ENCODE measurements at regions not wholly inside any gene's neighbourhood (a gene's known extent, or its start where the extent isn't known, plus 50 kb on each side); places are given as distances from the start of the nearest gene placed in this dataset.
"Not testable (repeated sequence)": the region's sequence is repeated elsewhere in the genome, so short reads cannot be mapped to it uniquely, and the experiment has no call there.

DNA sequence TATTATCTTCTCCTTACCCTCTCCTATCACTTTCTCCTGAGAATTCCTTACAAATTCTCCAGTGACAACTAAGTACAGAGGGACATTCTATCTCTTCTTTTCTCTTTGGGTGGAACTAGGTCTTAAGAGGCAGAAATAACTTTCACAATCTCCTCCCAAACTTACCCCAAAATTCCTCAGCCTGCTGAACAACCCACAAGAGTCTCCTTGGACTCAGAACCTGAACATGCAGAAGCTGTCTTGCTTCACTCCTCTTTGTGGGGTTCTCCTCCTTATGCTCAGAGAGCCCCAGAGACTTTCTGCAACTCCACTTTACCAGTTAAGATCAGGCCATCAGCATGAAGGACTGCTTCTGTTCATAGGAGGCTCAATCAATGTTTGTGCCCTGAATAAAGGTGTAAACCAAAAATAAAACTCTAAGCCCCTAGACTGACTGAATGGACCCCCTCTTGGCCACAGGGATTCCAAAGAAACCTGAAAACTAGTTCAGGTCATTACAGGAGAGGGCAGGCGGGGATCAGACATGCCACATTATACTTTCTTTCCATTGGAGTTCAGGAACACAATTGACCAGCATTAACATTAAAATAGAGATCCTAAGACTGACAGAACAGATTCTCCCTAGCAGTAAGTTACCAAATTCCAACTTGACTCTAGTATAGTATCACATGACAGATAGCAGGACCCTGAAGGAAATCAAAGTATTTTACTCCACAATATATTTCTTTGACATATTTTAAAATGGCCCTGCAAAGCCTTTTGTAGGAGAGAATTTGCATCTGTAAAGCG lies 179.7 kb upstream of the FBXL17 start:
- no peak for TF ChIP-seq ZFX (IDR thresholded peaks at IDR 0.05; ENCODE audit: borderline replicate concordance)
- TF ChIP-seq, protein P1, sequence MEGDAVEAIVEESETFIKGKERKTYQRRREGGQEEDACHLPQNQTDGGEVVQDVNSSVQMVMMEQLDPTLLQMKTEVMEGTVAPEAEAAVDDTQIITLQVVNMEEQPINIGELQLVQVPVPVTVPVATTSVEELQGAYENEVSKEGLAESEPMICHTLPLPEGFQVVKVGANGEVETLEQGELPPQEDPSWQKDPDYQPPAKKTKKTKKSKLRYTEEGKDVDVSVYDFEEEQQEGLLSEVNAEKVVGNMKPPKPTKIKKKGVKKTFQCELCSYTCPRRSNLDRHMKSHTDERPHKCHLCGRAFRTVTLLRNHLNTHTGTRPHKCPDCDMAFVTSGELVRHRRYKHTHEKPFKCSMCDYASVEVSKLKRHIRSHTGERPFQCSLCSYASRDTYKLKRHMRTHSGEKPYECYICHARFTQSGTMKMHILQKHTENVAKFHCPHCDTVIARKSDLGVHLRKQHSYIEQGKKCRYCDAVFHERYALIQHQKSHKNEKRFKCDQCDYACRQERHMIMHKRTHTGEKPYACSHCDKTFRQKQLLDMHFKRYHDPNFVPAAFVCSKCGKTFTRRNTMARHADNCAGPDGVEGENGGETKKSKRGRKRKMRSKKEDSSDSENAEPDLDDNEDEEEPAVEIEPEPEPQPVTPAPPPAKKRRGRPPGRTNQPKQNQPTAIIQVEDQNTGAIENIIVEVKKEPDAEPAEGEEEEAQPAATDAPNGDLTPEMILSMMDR (IDR thresholded peaks at IDR 0.05), result no peak
- no peak overlapping the region for H3K27ac ChIP-seq

DNA sequence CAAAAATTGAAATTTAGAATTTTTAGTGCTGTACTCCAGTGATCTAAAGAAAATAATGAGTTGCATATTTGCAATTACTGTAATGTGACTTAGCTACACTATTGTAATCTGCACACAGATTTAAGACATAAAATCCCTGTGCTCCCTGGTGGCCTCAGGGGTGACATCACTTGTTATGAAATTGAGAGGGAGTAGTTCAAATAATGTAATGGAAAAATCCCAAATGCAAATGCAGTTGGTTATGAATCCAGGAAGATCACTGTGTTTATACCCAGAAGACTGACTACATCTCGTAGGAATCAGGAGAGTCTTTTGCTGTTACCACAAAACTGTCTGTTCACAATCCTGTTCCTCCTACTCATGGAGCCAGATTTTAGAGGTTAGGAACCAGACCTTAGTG lies 178.7 kb upstream of the FBXL17 start:
- TF ChIP-seq, protein P1 (IDR thresholded peaks at IDR 0.05), result no peak
- no peak for TF ChIP-seq ZFX (IDR thresholded peaks at IDR 0.05; ENCODE audit: borderline replicate concordance)

DNA sequence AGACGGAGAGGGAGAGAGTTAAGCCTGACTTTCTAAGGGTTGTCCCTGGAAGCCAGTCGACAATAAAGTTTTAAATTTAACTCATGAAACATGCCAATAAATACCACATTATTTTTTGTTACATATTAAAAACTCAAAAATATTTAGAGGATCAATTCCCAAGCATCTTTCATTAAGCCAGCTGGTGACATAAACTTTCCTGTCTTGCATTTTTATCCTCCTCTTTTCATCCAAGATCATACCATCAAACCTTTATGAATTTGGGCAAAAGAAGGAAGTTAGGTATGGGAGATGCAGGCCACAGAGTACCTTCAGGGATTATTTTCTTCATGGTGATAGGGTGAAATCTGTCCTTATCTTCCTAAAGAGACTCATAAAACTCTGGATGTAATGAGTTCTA lies 178.3 kb upstream of the FBXL17 start:
- TF ChIP-seq, protein P1 (IDR thresholded peaks at IDR 0.05), result no peak
- no peak for TF ChIP-seq ZFX (IDR thresholded peaks at IDR 0.05; ENCODE audit: borderline replicate concordance)
- no peak overlapping the region for H3K27ac ChIP-seq

More for the DNA sequence above, 178.7 kb upstream of the FBXL17 start:
- no peak overlapping the region for H3K27ac ChIP-seq

DNA sequence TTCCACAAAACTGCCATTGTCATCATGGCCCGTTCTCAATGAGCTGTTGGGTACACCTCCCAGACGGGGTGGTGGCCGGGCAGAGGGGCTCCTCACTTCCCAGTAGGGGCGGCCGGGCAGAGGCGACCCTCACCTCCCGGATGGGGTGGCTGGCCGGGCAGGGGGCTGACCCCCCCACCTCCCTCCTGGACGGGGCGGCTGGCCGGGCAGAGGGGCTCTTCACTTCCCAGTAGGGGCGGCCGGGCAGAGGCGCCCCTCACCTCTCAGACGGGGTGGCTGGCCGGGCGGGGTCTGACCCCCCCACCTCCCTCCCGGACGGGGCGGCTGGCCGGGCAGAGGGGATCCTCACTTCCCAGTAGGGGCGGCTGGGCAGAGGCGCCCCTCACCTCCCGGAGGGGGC lies 176.9 kb upstream of the FBXL17 start:
- not testable (repeated sequence) for H3K27ac ChIP-seq

DNA sequence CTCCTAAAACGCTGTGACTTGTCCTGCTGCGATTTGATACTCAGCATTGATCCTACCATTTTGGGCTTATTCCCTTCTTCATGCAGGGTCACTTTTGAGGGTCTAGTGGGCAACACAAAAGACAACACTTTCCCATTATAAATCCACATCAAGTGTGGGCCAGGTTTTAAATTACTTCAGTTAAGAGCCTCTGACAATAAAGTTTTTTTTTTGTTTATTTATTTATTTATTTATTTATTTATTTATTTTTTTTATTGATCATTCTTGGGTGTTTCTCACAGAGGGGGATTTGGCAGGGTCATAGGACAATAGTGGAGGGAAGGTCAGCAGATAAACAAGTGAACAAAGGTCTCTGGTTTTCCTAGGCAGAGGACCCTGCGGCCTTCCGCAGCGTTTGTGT lies 176.2 kb upstream of the FBXL17 start:
- H3K27ac ChIP-seq, result not testable (repeated sequence)

DNA sequence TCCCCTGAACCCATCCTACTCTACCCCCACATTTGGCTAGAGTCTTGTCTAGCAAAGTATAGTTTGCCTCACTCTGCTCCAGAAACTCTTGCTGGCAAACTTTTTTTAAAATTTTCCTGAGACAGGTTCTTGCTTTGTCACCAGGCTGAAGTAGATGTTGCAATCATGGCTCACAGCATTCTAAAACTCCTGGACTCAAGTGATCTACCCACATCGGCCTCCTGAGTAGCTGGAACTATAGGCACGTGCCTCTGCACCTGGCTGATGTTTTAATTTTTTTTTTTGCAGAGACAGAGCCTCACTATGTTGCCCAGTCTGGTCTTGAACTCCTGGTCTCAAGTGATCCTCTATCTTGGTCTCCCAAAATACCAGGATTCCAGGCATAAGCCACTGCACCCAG lies 175.8 kb upstream of the FBXL17 start:
- no peak for TF ChIP-seq ZFX (IDR thresholded peaks at IDR 0.05; ENCODE audit: borderline replicate concordance)
- TF ChIP-seq, protein P1 (IDR thresholded peaks at IDR 0.05), result no peak

DNA sequence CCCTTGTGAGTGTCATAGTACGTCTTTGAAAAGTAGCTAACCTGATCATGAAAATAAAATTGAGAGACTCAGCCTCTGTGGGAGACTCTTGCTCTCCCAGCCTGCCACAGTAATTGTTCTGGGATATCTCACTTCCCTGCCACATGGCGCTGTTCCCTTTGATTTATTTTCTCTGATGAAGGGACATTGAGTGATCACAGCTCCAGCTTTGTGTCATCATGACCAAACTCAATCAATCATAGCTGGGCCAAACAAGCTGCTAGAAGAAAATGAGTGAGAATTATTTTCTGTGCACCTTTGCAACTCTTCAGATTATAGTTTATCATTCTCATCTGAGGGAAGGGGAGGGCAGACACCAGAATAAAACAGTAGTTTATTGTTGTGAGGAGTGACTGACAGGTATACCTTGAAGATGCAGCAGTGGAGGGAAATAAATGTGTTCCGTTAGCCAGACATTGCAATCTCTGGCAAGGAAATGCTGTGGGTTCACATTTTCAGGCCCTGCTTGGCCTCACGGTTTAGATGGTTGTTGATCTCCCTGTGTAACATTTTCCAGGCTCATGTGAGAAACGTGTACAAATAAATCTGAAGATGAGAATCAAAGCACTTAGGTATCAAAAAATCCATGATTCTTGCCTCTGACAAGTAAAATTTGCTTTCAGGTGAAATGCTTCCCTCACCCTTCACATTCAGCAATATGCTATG lies 174.7 kb upstream of the FBXL17 start:
- H3K27ac ChIP-seq, result no peak overlapping the region
- no peak for TF ChIP-seq ZFX (IDR thresholded peaks at IDR 0.05; ENCODE audit: borderline replicate concordance)
- TF ChIP-seq, protein P1 (IDR thresholded peaks at IDR 0.05), result no peak

More for the DNA sequence above, 175.8 kb upstream of the FBXL17 start:
- H3K27ac ChIP-seq, result no peak overlapping the region

Measured in 22Rv1 (cell line).